ENCODE measurements at regions not wholly inside any gene's neighbourhood (a gene's known extent, or its start where the extent isn't known, plus 50 kb on each side); places are given as distances from the start of the nearest gene placed in this dataset.
"Not testable (repeated sequence)": the region's sequence is repeated elsewhere in the genome, so short reads cannot be mapped to it uniquely, and the experiment has no call there.

DNA sequence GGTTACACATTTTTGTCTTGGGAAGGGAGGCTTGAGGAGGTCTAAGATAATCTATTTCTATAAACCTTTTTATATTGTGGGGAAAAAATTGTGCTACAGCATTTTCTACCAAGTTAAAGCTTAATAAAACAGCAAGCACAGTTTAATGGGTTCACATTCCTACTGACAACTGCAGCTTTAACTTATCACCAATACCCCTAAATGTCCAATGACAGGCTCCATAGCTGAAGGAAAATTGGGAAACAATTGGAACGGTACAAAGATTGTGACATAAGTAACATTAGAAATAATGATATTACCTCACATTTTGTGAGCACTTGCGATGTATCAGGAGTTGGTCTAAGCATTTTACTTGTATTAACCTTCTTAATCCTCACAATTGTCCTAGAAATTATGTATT lies 79.5 kb upstream of the HAPLN1 start:
- no peaks in the 10 kb centered on the region for H3K27me3 ChIP-seq
- H3K4me1 ChIP-seq, result no peaks in the 10 kb centered on the region
- intact Hi-C loops (cut with DNase I), result no loop called here
- H3K27ac ChIP-seq, result no peak overlapping the region
- TF ChIP-seq, protein P1, sequence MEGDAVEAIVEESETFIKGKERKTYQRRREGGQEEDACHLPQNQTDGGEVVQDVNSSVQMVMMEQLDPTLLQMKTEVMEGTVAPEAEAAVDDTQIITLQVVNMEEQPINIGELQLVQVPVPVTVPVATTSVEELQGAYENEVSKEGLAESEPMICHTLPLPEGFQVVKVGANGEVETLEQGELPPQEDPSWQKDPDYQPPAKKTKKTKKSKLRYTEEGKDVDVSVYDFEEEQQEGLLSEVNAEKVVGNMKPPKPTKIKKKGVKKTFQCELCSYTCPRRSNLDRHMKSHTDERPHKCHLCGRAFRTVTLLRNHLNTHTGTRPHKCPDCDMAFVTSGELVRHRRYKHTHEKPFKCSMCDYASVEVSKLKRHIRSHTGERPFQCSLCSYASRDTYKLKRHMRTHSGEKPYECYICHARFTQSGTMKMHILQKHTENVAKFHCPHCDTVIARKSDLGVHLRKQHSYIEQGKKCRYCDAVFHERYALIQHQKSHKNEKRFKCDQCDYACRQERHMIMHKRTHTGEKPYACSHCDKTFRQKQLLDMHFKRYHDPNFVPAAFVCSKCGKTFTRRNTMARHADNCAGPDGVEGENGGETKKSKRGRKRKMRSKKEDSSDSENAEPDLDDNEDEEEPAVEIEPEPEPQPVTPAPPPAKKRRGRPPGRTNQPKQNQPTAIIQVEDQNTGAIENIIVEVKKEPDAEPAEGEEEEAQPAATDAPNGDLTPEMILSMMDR (IDR thresholded peaks at IDR 0.05), result no peak
- H3K9me3 ChIP-seq, result no peaks in the 10 kb centered on the region
- DNase-seq, result no peak
- no peak overlapping the region for H3K4me3 ChIP-seq
- H3K9ac ChIP-seq (ENCODE audit: low read depth in 2 of 2, low read length in 2 of 2), result no peak overlapping the region
- no peaks in the 10 kb centered on the region for H3K36me3 ChIP-seq

DNA sequence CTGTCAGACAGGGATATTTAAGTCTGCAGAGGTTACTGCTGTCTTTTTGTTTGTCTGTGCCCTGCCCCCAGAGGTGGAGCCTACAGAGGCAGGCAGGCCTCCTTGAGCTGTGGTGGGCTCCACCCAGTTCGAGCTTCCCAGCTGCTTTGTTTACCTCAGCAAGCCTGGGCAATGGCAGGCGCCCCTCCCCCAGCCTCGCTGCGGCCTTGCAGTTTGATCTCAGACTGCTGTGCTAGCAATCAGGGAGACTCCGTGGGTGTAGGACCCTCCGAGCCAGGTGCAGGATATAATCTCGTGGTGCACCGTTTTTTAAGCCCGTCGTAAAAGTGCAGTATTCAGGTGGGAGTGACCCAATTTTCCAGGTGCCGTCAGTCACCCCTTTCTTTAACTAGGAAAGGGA lies 78.4 kb upstream of the HAPLN1 start:
- H3K27ac ChIP-seq; H3K4me3 ChIP-seq; H3K27me3 ChIP-seq; H3K9ac ChIP-seq (ENCODE audit: low read depth in 2 of 2, low read length in 2 of 2); H3K9me3 ChIP-seq; DNase-seq; intact Hi-C loops (cut with DNase I); H3K4me1 ChIP-seq; H3K36me3 ChIP-seq: not testable (repeated sequence)

DNA sequence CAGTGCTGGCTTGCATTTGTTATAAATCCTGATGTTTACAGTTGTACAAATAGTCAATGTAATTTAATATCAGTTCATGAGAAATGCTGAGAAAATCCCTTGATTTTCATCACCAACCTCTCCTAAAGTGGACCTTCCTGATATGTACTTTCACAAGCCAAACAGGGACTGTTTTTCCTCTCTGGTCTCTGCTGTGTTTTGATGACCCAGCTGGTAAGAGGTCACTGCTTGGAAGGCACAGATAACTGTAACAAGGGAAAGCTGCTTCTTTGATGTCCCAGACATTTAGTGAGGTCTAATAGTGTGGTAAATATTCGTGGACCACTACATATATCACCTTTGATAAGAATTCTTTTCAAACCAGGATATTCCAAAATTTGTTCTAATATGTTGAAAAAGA lies 68.7 kb upstream of the HAPLN1 start:
- Histone ChIP-seq H3K27me3 (no peaks in the 10 kb centered on the region), H3K4me3 (no peak overlapping the region), H3K9ac (ENCODE audit: low read depth in 2 of 2, low read length in 2 of 2) (no peak overlapping the region), H3K36me3 (no peaks in the 10 kb centered on the region), H3K4me1 (no peaks in the 10 kb centered on the region), H3K27ac (no peak overlapping the region), H3K9me3 (no peaks in the 10 kb centered on the region)
- intact Hi-C loops (cut with DNase I), result no loop called here
- TF ChIP-seq, protein P1 (IDR thresholded peaks at IDR 0.05), result no peak
- DNase-seq, result no peak

DNA sequence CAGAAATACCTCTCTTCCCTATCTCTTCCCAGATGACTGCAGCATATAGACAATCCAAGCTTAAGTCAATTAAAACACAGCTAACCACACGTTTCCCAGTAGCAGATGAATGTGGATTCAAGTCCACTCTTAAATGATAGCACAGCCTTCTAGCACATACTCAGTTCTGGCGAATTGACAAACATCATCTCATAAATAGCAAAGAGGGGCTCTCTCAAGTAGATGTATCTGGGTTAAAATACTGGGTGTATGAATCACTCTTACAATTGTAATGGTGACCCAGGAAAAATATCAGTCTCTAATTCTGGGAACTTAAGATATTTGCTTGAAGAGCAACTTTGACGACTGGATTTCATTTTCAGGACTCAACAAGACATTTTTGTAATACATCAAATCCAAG lies 67.0 kb upstream of the HAPLN1 start:
- H3K4me1 ChIP-seq, result no peaks in the 10 kb centered on the region
- H3K4me3 ChIP-seq, result no peak overlapping the region
- H3K9me3 ChIP-seq, result no peaks in the 10 kb centered on the region
- no peak for DNase-seq
- H3K36me3 ChIP-seq, result no peaks in the 10 kb centered on the region
- no peaks in the 10 kb centered on the region for H3K27me3 ChIP-seq
- intact Hi-C loops (cut with DNase I), result no loop called here
- no peak overlapping the region for H3K27ac ChIP-seq
- TF ChIP-seq, protein P1 (IDR thresholded peaks at IDR 0.05), result no peak
- no peak overlapping the region for H3K9ac ChIP-seq (ENCODE audit: low read depth in 2 of 2, low read length in 2 of 2)

DNA sequence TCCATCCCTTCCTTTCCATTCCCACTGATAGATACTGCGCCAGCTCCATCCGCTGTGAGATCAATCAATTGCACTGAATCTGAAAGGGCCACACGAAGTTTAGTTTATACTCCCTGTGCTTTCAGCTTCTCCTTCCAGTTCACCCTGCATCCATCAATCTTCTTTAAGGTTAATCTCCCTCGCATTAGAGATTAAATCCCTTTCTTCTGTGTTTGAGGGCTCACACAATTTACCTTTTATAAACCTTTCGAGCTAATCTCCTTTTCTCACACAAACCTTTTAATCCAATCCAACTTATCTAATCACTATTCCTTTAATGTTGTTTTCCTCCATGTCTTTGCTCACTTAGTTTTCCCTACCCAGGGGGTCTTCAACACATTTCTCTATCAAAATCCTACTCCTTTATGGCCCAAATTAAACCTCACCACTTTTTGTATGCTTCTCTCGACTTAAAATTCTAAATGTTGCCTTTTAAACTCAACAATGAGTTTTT lies 64.6 kb upstream of the HAPLN1 start:
- no peak overlapping the region for H3K4me3 ChIP-seq
- H3K9ac ChIP-seq (ENCODE audit: low read depth in 2 of 2, low read length in 2 of 2), result no peak overlapping the region
- no peaks in the 10 kb centered on the region for H3K27me3 ChIP-seq
- TF ChIP-seq, protein P1 (IDR thresholded peaks at IDR 0.05), result no peak
- intact Hi-C loops (cut with DNase I), result no loop called here
- no peaks in the 10 kb centered on the region for H3K9me3 ChIP-seq
- no peaks in the 10 kb centered on the region for H3K4me1 ChIP-seq
- H3K27ac ChIP-seq, result no peak overlapping the region
- no peak for DNase-seq
- H3K36me3 ChIP-seq, result no peaks in the 10 kb centered on the region

DNA sequence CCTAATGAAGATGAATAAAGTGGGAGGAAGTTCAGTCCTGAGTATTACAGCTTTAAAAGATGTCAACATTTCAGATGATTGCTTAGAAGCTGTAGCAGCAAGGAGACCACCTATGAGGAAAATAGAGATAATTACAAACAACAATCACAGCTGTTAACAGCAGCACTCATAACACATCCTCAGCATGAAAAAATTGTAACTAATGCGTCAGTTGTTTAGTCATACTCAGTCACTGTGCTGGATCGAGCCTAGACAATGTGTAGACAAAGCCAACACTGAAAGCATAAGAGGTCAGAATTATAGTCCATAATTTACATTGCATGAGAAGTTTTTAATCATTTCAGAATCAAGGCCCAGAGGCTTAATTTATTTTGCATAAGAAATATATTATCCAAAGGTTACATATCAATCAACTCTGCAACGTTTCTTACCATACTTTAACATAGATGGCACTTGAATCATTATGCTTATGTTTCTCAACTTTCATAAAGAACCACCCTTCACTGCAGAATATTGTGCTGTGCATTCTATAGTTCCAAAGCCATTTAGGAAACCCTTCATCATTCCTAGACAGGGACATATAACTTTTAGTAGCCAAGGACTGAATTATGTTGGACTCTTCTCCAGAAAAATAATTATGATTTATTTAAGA lies 60.2 kb upstream of the HAPLN1 start:
- intact Hi-C loops (cut with DNase I), result no loop called here
- H3K4me1 ChIP-seq, result no peaks in the 10 kb centered on the region
- H3K9me3 ChIP-seq, result no peaks in the 10 kb centered on the region
- H3K4me3 ChIP-seq, result no peak overlapping the region
- no peak overlapping the region for H3K9ac ChIP-seq (ENCODE audit: low read depth in 2 of 2, low read length in 2 of 2)
- TF ChIP-seq, protein P1 (IDR thresholded peaks at IDR 0.05), result no peak
- no peaks in the 10 kb centered on the region for H3K27me3 ChIP-seq
- H3K36me3 ChIP-seq, result no peaks in the 10 kb centered on the region
- H3K27ac ChIP-seq, result no peak overlapping the region
- no peak for DNase-seq

All from colonic mucosa (tissue), 4 donors.